ENCODE measurements at regions not wholly inside any gene's neighbourhood (a gene's known extent, or its start where the extent isn't known, plus 50 kb on each side); places are given as distances from the start of the nearest gene placed in this dataset.

- Mint-ChIP-seq H3K27me3 (peaks cover 17% of the 10 kb centered on the region), H3K9me3 (no peaks in the 10 kb centered on the region), H3K36me3 (no peaks in the 10 kb centered on the region), H3K4me1 (ENCODE audit: low read depth) (peaks cover 8% of the 10 kb centered on the region), H3K4me3 (no peak overlapping the region), H3K27ac (no peak overlapping the region)
- ChIA-PET POLR2A (no interaction called here), CTCF (interaction anchor here (0.9 kb wide), 1 partner anchor 76 kb away, joined by 4 read pairs; no protein-coding TSS in a partner anchor)
- no peak for DNase-seq
- intact Hi-C loops (cut with micrococcal nuclease) = no loop called here
These were observed 64.7 kb upstream of the ESRRB start for GRCh38 chr14:76311079-76311758.

GRCh38 chr14:76312821-76313220, 63.1 kb upstream of the ESRRB start:
- intact Hi-C loops (cut with micrococcal nuclease) = no loop called here
- Mint-ChIP-seq H3K36me3 (no peaks in the 10 kb centered on the region), H3K9me3 (no peaks in the 10 kb centered on the region), H3K27me3 (peaks cover 13% of the 10 kb centered on the region), H3K4me1 (ENCODE audit: low read depth) (peaks cover 8% of the 10 kb centered on the region), H3K27ac (no peak overlapping the region), H3K4me3 (no peak overlapping the region)
- ChIA-PET POLR2A (no interaction called here), CTCF (no interaction called here)
- DNase-seq = no peak

GRCh38 chr14:76313303-76313702, 62.6 kb upstream of the ESRRB start:
- ChIA-PET CTCF (no interaction called here), POLR2A (no interaction called here)
- Mint-ChIP-seq H3K4me3 (no peak overlapping the region), H3K36me3 (no peaks in the 10 kb centered on the region), H3K27me3 (peaks cover 13% of the 10 kb centered on the region), H3K9me3 (no peaks in the 10 kb centered on the region), H3K27ac (no peak overlapping the region), H3K4me1 (ENCODE audit: low read depth) (peaks cover 8% of the 10 kb centered on the region)
- intact Hi-C loops (cut with micrococcal nuclease) = no loop called here
- no peak for DNase-seq

GRCh38 chr14:76313852-76314251, 62.1 kb upstream of the ESRRB start:
- peaks cover 8% of the 10 kb centered on the region for H3K4me1 Mint-ChIP-seq (ENCODE audit: low read depth)
- H3K27ac Mint-ChIP-seq = no peak overlapping the region
- ChIA-PET CTCF (no interaction called here), POLR2A (no interaction called here)
- H3K27me3 Mint-ChIP-seq = peaks cover 13% of the 10 kb centered on the region
- no peak overlapping the region for H3K4me3 Mint-ChIP-seq
- no peaks in the 10 kb centered on the region for H3K9me3 Mint-ChIP-seq
- intact Hi-C loops (cut with micrococcal nuclease) = no loop called here
- no peaks in the 10 kb centered on the region for H3K36me3 Mint-ChIP-seq
- DNase-seq = no peak

GRCh38 chr14:76314521-76315034, 61.4 kb upstream of the ESRRB start:
- POLR2A ChIA-PET = no interaction called here
- CTCF ChIA-PET = no interaction called here
- H3K4me3 Mint-ChIP-seq = no peak overlapping the region
- peaks cover 13% of the 10 kb centered on the region for H3K27me3 Mint-ChIP-seq
- H3K9me3 Mint-ChIP-seq = no peaks in the 10 kb centered on the region
- intact Hi-C loops (cut with micrococcal nuclease) = no loop called here
- peaks cover 8% of the 10 kb centered on the region for H3K4me1 Mint-ChIP-seq (ENCODE audit: low read depth)
- H3K27ac Mint-ChIP-seq = no peak overlapping the region
- no peak for DNase-seq
- H3K36me3 Mint-ChIP-seq = no peaks in the 10 kb centered on the region

GRCh38 chr14:76320486-76320885, 55.5 kb upstream of the ESRRB start:
- no peak overlapping the region for H3K4me3 Mint-ChIP-seq
- H3K27ac Mint-ChIP-seq = no peak overlapping the region
- H3K9me3 Mint-ChIP-seq = no peaks in the 10 kb centered on the region

GRCh38 chr14:76320975-76321374, 55.0 kb upstream of the ESRRB start:
- Mint-ChIP-seq H3K4me3 (no peak overlapping the region), H3K9me3 (no peaks in the 10 kb centered on the region), H3K36me3 (no peaks in the 10 kb centered on the region), H3K4me1 (ENCODE audit: low read depth) (no peaks in the 10 kb centered on the region), H3K27me3 (no peaks in the 10 kb centered on the region), H3K27ac (no peak overlapping the region)
- intact Hi-C loops (cut with micrococcal nuclease) = no loop called here
- ChIA-PET CTCF (no interaction called here), POLR2A (no interaction called here)
- DNase-seq = no peak

More at GRCh38 chr14:76320486-76320885, 55.5 kb upstream of the ESRRB start:
- no peaks in the 10 kb centered on the region for H3K27me3 Mint-ChIP-seq
- no peaks in the 10 kb centered on the region for H3K4me1 Mint-ChIP-seq (ENCODE audit: low read depth)
- CTCF ChIA-PET = no interaction called here
- intact Hi-C loops (cut with micrococcal nuclease) = no loop called here
- POLR2A ChIA-PET = no interaction called here
- DNase-seq = no peak
- no peaks in the 10 kb centered on the region for H3K36me3 Mint-ChIP-seq

GRCh38 chr14:76322594-76323220, 53.2 kb upstream of the ESRRB start:
- Mint-ChIP-seq H3K36me3 (no peaks in the 10 kb centered on the region), H3K27ac (no peak overlapping the region), H3K4me1 (ENCODE audit: low read depth) (no peaks in the 10 kb centered on the region), H3K9me3 (no peaks in the 10 kb centered on the region), H3K4me3 (no peak overlapping the region), H3K27me3 (no peaks in the 10 kb centered on the region)
- intact Hi-C loops (cut with micrococcal nuclease) = no loop called here
- no peak for DNase-seq
- POLR2A ChIA-PET = no interaction called here
- CTCF ChIA-PET = no interaction called here

GRCh38 chr14:76323331-76324050, 52.4 kb upstream of the ESRRB start:
- H3K9me3 Mint-ChIP-seq = no peaks in the 10 kb centered on the region
- intact Hi-C loops (cut with micrococcal nuclease) = no loop called here
- peaks cover 4% of the 10 kb centered on the region for H3K27me3 Mint-ChIP-seq
- H3K27ac Mint-ChIP-seq = no peak overlapping the region
- no peaks in the 10 kb centered on the region for H3K36me3 Mint-ChIP-seq
- H3K4me3 Mint-ChIP-seq = no peak overlapping the region
- POLR2A ChIA-PET = no interaction called here
- no peak for DNase-seq
- CTCF ChIA-PET = no interaction called here
- no peaks in the 10 kb centered on the region for H3K4me1 Mint-ChIP-seq (ENCODE audit: low read depth)

- POLR2A ChIA-PET = interaction anchor here (0.5 kb wide), 1 partner anchor 535 kb away, joined by 5 read pairs; no protein-coding TSS in a partner anchor
These were observed 51.8 kb upstream of the ESRRB start for GRCh38 chr14:76324133-76324532.

More at GRCh38 chr14:76324133-76324532, 51.8 kb upstream of the ESRRB start:
- intact Hi-C loops (cut with micrococcal nuclease) = no loop called here
- no peaks in the 10 kb centered on the region for H3K4me1 Mint-ChIP-seq (ENCODE audit: low read depth)
- no peak for DNase-seq
- CTCF ChIA-PET = no interaction called here
- H3K36me3 Mint-ChIP-seq = no peaks in the 10 kb centered on the region
- no peak overlapping the region for H3K27ac Mint-ChIP-seq
- no peaks in the 10 kb centered on the region for H3K9me3 Mint-ChIP-seq
- no peak overlapping the region for H3K4me3 Mint-ChIP-seq
- H3K27me3 Mint-ChIP-seq = peaks cover 10% of the 10 kb centered on the region

Measured in activated CD4-positive, alpha-beta memory T cell treated with anti-CD3 and anti-CD28 coated beads for 36 hours (primary cell).